Hindlimb muscle (tissue), 1 donor: ENCODE measurements at regions not wholly inside any gene's neighbourhood (a gene's known extent, or its start where the extent isn't known, plus 50 kb on each side); places are given as distances from the start of the nearest gene placed in this dataset.

Source experiments
- DNase-seq: peaks from one replicate; pipeline ENCODE4 v3.0.0-alpha.2; 2013

DNA sequence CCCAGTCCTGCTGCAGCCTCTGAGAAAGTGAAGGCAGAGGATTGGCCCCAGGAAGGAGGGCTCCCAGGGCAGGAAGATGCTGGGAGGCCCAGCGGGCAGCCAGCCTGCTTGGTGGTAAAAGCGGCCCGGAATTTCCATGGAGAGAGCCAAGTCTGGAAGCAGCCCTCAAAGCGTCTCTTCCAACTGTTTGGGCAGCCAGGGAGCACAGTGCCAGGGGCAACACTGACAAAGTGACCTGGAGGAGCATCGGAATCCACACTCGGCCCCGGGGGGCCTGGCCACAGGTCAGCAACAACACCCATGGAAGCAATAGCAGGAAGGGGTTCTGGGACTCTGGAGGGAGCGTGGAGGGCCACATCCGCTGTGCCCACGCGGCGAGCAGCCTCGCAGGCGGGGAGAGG is 63.2 kb upstream of the FGFR2 start:
- DNase-seq: no peak

DNA sequence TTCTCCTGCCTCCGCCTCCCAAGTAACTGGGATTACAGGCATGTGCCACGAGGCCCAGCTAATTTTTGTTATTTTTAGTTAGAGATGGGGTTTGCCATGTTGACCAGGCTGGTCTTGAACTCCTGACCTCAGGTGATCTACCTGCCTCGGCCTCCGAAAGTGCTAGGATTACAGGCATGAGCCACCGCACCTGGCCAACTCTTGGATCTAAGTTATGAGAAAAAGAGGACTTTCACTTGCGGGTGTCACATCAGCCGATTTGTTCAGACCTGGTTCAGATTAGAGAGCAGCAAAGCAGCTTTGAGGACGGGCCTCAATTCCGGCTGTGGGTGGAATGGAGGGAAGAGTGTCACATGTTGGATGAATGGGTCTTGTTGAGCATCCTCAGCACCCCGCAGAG is 61.0 kb upstream of the FGFR2 start:
- DNase-seq: no peak

DNA sequence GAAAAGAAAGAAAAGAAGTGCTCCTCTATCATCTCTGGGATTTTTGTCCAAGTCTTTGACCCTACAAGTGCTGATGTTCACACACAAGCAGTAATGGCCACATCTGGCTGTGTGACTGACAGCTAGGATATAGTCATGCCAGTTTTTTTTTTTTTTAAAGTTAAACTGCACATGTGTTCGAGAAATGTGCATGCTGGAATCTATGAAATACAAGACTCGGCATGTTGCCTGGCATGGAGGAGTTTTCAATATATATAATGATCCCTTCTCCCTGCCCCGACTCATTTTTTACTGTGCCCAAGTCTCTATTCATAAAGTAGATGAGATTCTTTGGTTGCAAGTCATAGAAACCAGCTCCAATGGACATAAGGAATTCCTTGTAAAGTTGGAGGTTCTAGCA is 60.4 kb upstream of the FGFR2 start:
- DNase-seq: no peak

DNA sequence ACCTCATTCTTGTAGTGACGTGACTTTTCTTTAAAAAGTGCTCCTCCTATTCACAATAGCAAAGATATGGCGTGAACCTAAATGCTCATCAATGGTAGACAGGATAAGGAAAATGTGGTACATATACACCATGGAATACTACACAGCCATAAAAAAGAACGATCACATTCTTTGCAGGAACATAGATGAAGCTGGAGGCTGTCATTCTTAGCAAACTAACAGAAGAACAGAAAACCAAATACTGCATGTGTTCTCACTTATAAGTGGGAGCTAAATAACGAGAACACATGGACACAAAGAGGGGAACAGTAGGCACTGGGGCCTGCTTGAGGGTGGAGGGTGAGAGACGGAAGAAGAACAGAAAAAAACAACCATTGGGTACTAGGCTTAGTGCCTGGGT is 59.9 kb upstream of the FGFR2 start:
- DNase-seq: no peak

DNA sequence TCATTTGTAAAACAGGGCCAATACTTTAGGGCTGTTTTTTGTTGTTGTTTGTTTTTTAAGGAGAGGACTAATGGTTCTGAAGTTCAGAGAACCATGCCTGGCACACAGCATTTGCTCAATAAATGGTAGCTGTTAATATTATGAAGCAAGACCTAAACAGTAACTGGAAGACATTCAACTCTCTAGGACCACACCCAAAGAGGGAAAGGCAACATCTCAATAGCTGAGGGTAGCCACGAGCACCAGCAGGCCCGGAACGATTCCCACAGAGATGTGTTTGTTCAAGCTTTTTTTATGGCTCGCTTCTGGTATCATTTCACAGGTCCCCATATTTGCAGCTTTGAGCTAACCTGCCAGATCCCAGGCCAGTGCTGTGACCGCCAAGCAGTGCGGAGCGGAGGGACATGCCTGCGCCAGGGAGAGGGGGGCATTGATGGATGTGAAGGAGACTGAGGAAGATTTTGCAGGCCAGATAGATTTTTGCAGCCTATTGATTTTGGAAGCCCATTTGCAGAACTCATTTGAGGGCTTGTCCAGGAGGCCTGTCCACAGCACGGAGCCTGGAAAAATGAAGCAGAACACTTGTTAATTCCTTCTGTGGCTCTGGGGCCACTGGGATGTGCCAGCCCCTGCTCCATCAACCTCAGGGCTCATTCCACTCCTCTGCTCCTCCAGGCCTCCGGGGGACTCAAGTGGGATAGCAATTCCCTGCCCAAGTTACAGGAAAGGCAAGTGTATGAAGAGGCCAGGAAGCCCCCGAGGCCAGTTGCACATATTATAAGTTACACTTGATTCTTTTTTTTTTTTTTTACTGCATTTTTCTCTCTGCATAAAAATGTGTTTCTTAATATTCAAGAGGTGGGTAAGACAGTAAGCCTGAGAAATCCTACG is 57.3 kb upstream of the FGFR2 start:
- DNase-seq: no peak

DNA sequence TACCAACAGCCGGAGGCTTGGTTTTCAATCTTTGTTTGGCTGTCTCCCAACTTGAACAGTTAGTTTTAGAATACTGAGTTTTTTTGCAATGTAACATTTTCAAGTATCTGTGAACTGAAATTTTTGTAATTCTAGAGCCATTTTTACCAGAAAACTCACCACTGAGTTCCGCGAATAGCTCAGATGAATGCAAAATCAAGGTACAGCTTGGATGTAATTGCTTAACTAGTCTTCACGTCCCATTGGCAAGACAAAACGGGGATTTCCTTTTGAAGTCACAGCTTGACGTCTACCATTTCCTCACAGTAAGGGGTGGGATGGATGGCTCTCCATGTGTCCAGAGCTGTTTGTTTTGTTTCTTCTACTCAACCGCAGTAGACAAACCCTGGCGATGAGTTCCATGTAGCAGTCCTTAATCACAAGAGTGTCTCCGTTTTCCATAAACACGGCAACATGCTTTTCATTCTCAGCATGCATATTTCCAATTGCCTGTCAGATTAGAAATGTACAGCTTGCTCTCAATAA is 55.8 kb upstream of the FGFR2 start:
- no peak for DNase-seq

DNA sequence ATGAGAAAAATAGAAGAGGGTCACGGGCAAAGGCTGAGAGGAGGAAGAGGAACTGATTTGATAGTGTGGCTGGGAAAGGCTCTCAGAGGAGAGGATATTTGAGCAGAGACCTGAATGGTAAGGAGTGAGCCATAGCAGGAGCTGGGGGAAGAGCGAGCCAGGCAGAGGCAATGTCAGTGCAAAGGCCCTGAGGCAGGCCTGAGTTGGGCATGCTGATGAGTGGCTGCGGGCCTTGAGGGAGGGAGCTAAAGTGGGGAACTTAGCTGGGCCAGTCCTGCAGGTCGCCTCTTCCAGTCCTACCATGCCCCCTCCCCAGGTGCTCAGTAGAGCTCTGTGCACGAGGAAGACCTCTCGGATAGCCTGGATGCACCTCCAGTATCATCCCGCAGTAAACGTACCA is 55.4 kb upstream of the FGFR2 start:
- no peak for DNase-seq

DNA sequence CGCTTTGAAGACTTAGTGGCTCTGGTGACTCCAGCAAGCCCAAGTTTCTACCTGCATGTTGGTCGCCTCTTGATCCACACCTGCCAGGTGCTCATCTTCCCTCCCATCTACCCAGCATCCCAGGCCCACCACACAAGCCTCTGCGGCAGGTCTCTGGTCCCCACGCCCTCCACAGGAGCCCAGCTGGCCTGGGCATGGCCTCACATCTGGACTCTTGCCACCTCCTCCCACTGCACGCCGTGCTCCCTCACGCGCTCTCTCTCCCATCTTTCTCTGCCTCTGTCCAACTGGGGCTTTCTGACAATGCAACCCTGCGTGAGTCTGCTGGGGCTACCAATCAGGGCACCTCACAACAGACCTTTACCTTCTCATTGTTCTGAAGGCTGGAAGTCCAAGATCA is 50.2 kb upstream of the FGFR2 start:
- DNase-seq: no peak

DNA sequence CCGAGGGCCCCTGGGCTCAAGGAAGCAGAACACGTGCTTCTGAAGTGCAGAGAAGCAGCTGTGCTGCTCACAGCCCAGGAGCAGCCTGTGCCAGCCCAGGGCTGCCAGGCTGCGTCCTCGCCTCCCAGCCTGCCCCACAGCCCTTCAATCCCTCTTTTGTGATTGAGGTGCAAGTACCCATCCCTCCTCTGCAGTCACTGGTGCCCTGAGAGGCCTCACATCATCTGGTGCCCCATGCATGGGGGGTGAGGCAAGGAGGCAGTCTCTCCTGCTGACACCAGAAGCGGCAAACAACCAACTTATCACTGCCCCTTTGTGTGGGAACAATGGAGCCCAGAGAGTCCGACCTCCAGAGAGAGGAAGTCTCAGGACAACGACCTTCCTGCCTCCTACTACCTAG is 49.8 kb upstream of the FGFR2 start:
- no peak for DNase-seq
